Testis (tissue), 2 donors: ENCODE measurements at regions not wholly inside any gene's neighbourhood (a gene's known extent, or its start where the extent isn't known, plus 50 kb on each side); places are given as distances from the start of the nearest gene placed in this dataset.

ENCODE experiments used
- DNase-seq: peaks from one replicate; pipeline ENCODE4 v3.0.0-alpha.2; 2019
- H3K27ac ChIP-seq, 2 donors: fragments of 200-600 bp; sonication (generic); one replicate each; pipeline ENCODE4 v1.5.1; 2019
- H3K27me3 ChIP-seq: fragments of 200-600 bp; sonication (generic); one replicate; pipeline ENCODE4 v1.5.1; 2019
- H3K36me3 ChIP-seq: fragments of 200-600 bp; sonication (generic); one replicate; pipeline ENCODE4 v1.5.1; 2017; ENCODE audit warnings: low read depth; ENCODE audit errors: missing control alignments
- H3K4me1 ChIP-seq: fragments of 200-600 bp; sonication (generic); one replicate; pipeline ENCODE4 v1.5.1; 2019
- H3K4me3 ChIP-seq, 2 donors: fragments of 200-600 bp; sonication (generic); one replicate each; pipeline ENCODE4 v1.5.1; 2017 to 2019
- H3K9me3 ChIP-seq: fragments of 200-600 bp; sonication (generic); one replicate; pipeline ENCODE4 v1.5.1; 2017
- POLR2A ChIP-seq: fragments of 450-650 bp; IDR thresholded peaks from one replicate; pipeline ENCODE4 v1.6.1; 2017; ENCODE audit warnings: antibody characterized with exemption, mild to moderate bottlenecking, moderate library complexity
- WGBS, 2 donors: methylation state at CpG; one replicate each; pipeline ENCODE4 v1.1.5; 2018; 5-methylcytosine and 5-hydroxymethylcytosine counted together
- intact Hi-C: fragments of 100-400 bp; cut with DNase I; formaldehyde crosslinking; loops from one replicate; pipeline ENCODE4 v1.15.1; 2023; ENCODE audit warnings: low total_unique reads
- TF ChIP-seq, protein P1 (sequence below), 3 experiments: fragments of 450-650 bp in 2 of 3; fragments of 200-600 bp in 1 of 3; sonication (generic) in 1 of 3; IDR thresholded peaks; one replicate each; pipeline ENCODE4 v1.5.1; 2016 to 2019; ENCODE audit warnings: antibody characterized with exemption in 3 of 3, mild to moderate bottlenecking in 2 of 3, moderate library complexity in 1 of 3

DNA sequence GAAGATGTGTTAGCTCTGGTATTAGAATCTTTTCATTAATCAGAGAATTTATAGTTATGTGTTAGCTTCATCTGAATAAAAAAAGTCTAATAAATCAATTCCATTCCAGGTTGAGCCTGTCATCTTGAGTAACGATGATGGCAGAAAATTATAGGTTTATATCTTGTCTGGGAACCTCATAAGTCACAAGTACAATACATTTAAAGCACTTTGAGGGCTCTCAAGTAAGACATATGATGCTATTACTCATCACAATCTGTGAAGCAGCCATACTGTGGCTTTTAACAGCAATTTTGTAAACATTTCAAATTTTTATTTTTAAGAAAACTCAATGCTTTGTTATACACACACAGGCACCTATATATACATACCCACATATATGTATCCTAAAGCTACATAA lies 484.1 kb upstream of the VRK2 start:
- H3K9me3 ChIP-seq: no peaks in the 10 kb centered on the region
- WGBS, 2 donors: 52 to 66% methylated on average over 1 of the region's 1 CpG
- TF ChIP-seq POLR2A: no peak
- TF ChIP-seq, protein P1, sequence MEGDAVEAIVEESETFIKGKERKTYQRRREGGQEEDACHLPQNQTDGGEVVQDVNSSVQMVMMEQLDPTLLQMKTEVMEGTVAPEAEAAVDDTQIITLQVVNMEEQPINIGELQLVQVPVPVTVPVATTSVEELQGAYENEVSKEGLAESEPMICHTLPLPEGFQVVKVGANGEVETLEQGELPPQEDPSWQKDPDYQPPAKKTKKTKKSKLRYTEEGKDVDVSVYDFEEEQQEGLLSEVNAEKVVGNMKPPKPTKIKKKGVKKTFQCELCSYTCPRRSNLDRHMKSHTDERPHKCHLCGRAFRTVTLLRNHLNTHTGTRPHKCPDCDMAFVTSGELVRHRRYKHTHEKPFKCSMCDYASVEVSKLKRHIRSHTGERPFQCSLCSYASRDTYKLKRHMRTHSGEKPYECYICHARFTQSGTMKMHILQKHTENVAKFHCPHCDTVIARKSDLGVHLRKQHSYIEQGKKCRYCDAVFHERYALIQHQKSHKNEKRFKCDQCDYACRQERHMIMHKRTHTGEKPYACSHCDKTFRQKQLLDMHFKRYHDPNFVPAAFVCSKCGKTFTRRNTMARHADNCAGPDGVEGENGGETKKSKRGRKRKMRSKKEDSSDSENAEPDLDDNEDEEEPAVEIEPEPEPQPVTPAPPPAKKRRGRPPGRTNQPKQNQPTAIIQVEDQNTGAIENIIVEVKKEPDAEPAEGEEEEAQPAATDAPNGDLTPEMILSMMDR (IDR thresholded peaks at IDR 0.05): no peak
- H3K27ac ChIP-seq: no peak overlapping the region
- H3K27me3 ChIP-seq: no peaks in the 10 kb centered on the region
- H3K4me1 ChIP-seq: no peaks in the 10 kb centered on the region
- H3K36me3 ChIP-seq: no peaks in the 10 kb centered on the region
- no peak overlapping the region for H3K4me3 ChIP-seq
- DNase-seq: no peak
- intact Hi-C loops: no loop called here

DNA sequence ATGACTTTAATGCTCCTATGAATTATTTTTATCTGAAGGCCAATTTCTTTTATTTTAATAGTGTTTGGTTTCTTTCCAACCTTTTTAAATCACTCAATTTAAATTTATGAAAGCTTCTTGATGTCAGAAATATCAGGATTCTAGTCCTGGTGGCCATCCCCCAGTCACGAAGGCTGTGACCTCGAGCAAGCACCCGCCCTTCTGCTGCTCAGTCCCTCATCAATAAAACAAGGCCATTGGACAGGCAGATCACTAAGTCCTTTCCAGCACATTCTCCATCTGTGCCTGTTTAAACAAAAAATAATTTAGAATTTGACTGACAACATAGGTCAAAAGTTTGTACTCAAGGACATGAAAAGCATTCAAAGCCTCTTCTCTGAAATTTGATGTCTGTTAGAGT lies 483.6 kb upstream of the VRK2 start:
- 58 to 65% methylated on average over 3 of the region's 3 CpGs for WGBS, 2 donors
- Histone ChIP-seq H3K27ac (no peak overlapping the region), H3K9me3 (no peaks in the 10 kb centered on the region), H3K27me3 (no peaks in the 10 kb centered on the region), H3K4me3 (no peak overlapping the region), H3K4me1 (no peaks in the 10 kb centered on the region), H3K36me3 (no peaks in the 10 kb centered on the region)
- intact Hi-C loops: no loop called here
- TF ChIP-seq, protein P1 (IDR thresholded peaks at IDR 0.05): no peak
- no peak for TF ChIP-seq POLR2A
- DNase-seq: no peak

DNA sequence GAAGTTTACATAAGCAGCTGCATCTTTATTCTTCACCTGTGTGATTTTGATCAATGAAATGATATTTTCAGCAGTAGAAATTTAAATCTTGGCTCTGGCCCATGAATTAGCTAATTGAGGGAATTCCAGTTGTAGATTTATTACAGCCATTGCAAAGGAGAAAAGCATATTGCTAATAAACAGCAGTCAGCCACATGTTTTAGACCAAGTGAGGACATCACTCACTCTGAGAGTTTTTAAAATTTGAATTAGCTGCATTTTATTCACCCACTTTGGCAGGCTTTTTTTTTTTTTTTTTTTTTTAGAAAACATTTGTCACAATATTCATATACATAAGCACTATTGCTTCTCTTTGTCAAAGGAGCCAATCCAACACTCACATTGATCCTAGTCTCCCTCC lies 479.4 kb upstream of the VRK2 start:
- Histone ChIP-seq H3K27ac (no peak overlapping the region), H3K4me1 (no peaks in the 10 kb centered on the region), H3K9me3 (no peaks in the 10 kb centered on the region), H3K36me3 (no peaks in the 10 kb centered on the region), H3K4me3 (no peak overlapping the region), H3K27me3 (no peaks in the 10 kb centered on the region)
- intact Hi-C loops: no loop called here
- TF ChIP-seq POLR2A: no peak
- TF ChIP-seq, protein P1 (IDR thresholded peaks at IDR 0.05): no peak
- DNase-seq: no peak

DNA sequence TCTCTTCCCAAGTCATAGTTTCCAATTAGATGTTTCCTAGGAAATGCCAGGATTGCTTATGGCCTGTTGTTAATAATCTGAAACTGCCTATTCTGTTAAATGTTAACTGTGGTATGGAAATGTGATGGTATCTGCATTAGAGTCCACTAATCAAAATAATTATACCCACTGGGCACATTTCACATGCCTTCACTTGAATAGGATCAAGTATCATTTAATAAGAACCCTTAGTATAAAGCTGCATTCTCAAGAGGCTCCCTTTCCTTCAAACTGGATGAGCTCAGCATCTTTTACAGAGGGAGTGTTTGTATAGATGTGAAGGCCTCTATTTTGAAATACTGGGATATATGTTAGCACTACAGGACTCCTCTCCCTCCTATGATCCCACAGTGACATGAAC lies 477.2 kb upstream of the VRK2 start:
- DNase-seq: no peak
- intact Hi-C loops: no loop called here
- TF ChIP-seq POLR2A: no peak
- TF ChIP-seq, protein P1 (IDR thresholded peaks at IDR 0.05): no peak
- Histone ChIP-seq H3K9me3 (no peaks in the 10 kb centered on the region), H3K27ac (no peak overlapping the region), H3K4me3 (no peak overlapping the region), H3K27me3 (no peaks in the 10 kb centered on the region), H3K36me3 (no peaks in the 10 kb centered on the region), H3K4me1 (no peaks in the 10 kb centered on the region)

DNA sequence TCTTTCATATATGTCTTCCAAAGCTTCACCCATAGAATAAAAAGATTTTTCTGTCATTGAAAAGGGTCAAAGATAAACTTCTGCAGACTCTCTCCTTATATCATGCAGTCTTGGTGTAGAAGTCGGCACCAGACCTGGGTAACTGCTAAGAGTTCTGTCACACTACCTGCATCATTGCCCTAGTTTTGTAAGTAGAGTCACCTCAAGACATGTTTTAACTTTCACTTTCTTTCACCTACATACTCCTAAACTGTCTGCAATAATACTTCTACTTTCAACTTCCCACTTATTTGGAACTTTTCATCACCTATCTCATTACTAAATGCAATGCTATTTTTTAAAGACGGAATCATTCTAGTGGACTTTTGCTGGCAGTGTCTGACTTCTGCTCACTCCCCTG lies 475.6 kb upstream of the VRK2 start:
- 95 to 97% methylated on average over 2 of the region's 2 CpGs for WGBS, 2 donors
- Histone ChIP-seq H3K36me3 (no peaks in the 10 kb centered on the region), H3K27ac (no peak overlapping the region), H3K9me3 (no peaks in the 10 kb centered on the region), H3K4me3 (no peak overlapping the region), H3K4me1 (no peaks in the 10 kb centered on the region), H3K27me3 (no peaks in the 10 kb centered on the region)
- no peak for DNase-seq
- intact Hi-C loops: no loop called here
- TF ChIP-seq POLR2A: no peak
- TF ChIP-seq, protein P1 (IDR thresholded peaks at IDR 0.05): no peak
